ENCODE measurements at regions not wholly inside any gene's neighbourhood (a gene's known extent, or its start where the extent isn't known, plus 50 kb on each side); places are given as distances from the start of the nearest gene placed in this dataset.

- no peak for DNase-seq (ENCODE audit: extremely low read depth, low read depth)
These were observed 150.1 kb upstream of the RUNX1 start for GRCh38 chr21:35198982-35199732.

GRCh38 chr21:35198565-35198964 is 149.5 kb upstream of the RUNX1 start:
- no peak for DNase-seq (ENCODE audit: extremely low read depth, low read depth)
- TF ChIP-seq CTCF (IDR thresholded peaks at IDR 0.05; ENCODE audit: low read depth, low read length) = no peak

More at GRCh38 chr21:35198982-35199732, 150.1 kb upstream of the RUNX1 start:
- TF ChIP-seq CTCF (IDR thresholded peaks at IDR 0.05; ENCODE audit: low read depth, low read length) = no peak

GRCh38 chr21:35197992-35198431 is 148.9 kb upstream of the RUNX1 start:
- peak; percentile 76 for DNase-seq (ENCODE audit: extremely low read depth, low read depth)
- TF ChIP-seq CTCF (IDR thresholded peaks at IDR 0.05; ENCODE audit: low read depth, low read length) = no peak

- no peak for DNase-seq (ENCODE audit: extremely low read depth, low read depth)
- no peak for TF ChIP-seq CTCF (IDR thresholded peaks at IDR 0.05; ENCODE audit: low read depth, low read length)
These were observed 148.1 kb upstream of the RUNX1 start for GRCh38 chr21:35197191-35197590.

- TF ChIP-seq CTCF (IDR thresholded peaks at IDR 0.05; ENCODE audit: low read depth, low read length) = no peak
- no peak for DNase-seq (ENCODE audit: extremely low read depth, low read depth)
These were observed 147.0 kb upstream of the RUNX1 start for GRCh38 chr21:35196128-35196527.

GRCh38 chr21:35195232-35195631 is 146.1 kb upstream of the RUNX1 start:
- no peak for TF ChIP-seq CTCF (IDR thresholded peaks at IDR 0.05; ENCODE audit: low read depth, low read length)
- DNase-seq (ENCODE audit: extremely low read depth, low read depth) = no peak

- no peak for DNase-seq (ENCODE audit: extremely low read depth, low read depth)
- no peak for TF ChIP-seq CTCF (IDR thresholded peaks at IDR 0.05; ENCODE audit: low read depth, low read length)
These were observed 142.7 kb upstream of the RUNX1 start for GRCh38 chr21:35191754-35192153.

All from AG09319 (cell line).